NB4 (cell line): ENCODE measurements at regions not wholly inside any gene's neighbourhood (a gene's known extent, or its start where the extent isn't known, plus 50 kb on each side); places are given as distances from the start of the nearest gene placed in this dataset.

Experiments used
- DNase-seq: peaks from one replicate; pipeline ENCODE4 v3.0.0; 2010; ENCODE audit warnings: low read depth
- H3K4me3 ChIP-seq: one replicate; pipeline ENCODE4 v1.5.1; 2011; ENCODE audit warnings: mild to moderate bottlenecking, low read depth, low read length, moderate library complexity
- MYC ChIP-seq: IDR thresholded peaks from 2 replicates; pipeline ENCODE4 v1.6.1; 2011; ENCODE audit warnings: low read depth, low read length
- POLR2A ChIP-seq: IDR thresholded peaks from 2 replicates; pipeline ENCODE4 v1.6.1; 2011; ENCODE audit warnings: mild to moderate bottlenecking; ENCODE audit not compliant: insufficient read length; ENCODE audit errors: extremely low read depth
- TF ChIP-seq, protein P1 (sequence below): IDR thresholded peaks from one replicate; pipeline ENCODE4 v1.5.1; 2012; ENCODE audit warnings: low read depth, low read length
- TF ChIP-seq, protein P2 (sequence below): IDR thresholded peaks from 2 replicates; pipeline ENCODE4 v1.6.1; 2011; ENCODE audit warnings: low read depth, low read length

DNA sequence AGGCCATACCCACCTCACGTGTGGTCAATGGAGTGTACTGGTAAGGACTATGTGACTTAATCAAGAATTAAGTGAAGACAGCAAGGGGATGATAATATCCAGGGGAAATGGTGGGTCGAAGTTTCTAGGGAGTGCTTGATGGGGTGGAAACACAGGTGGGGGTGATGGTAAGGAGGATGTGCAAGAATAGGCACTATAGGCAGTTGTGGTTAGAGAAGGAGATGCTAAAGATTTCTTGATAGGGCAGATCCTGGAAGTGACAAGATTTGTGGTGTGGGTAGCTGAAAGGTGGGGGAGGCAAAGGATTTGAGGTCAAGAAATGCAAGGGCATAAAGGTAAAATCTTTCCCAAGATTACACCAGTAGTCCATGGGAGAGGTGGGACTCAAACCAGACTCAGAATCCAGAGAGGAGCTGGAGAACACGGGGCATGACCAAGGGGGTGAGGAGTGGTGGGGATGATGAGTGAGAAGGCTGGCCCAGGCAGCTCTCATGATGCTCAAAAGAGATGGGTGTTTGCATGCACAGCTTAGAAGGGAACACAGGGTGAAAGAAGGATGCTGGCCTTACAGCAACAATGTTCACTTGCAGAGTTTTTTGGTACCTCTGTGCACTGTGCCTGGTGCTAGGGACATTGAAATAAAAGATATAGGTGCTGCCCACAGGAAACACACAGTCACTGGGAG, 78.4 kb downstream of the CCR1 start:
- no peak for DNase-seq
- TF ChIP-seq POLR2A (no peak), MYC (no peak)
- TF ChIP-seq, protein P1, sequence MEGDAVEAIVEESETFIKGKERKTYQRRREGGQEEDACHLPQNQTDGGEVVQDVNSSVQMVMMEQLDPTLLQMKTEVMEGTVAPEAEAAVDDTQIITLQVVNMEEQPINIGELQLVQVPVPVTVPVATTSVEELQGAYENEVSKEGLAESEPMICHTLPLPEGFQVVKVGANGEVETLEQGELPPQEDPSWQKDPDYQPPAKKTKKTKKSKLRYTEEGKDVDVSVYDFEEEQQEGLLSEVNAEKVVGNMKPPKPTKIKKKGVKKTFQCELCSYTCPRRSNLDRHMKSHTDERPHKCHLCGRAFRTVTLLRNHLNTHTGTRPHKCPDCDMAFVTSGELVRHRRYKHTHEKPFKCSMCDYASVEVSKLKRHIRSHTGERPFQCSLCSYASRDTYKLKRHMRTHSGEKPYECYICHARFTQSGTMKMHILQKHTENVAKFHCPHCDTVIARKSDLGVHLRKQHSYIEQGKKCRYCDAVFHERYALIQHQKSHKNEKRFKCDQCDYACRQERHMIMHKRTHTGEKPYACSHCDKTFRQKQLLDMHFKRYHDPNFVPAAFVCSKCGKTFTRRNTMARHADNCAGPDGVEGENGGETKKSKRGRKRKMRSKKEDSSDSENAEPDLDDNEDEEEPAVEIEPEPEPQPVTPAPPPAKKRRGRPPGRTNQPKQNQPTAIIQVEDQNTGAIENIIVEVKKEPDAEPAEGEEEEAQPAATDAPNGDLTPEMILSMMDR, result no peak
- TF ChIP-seq, protein P2, sequence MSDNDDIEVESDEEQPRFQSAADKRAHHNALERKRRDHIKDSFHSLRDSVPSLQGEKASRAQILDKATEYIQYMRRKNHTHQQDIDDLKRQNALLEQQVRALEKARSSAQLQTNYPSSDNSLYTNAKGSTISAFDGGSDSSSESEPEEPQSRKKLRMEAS, result no peak

DNA sequence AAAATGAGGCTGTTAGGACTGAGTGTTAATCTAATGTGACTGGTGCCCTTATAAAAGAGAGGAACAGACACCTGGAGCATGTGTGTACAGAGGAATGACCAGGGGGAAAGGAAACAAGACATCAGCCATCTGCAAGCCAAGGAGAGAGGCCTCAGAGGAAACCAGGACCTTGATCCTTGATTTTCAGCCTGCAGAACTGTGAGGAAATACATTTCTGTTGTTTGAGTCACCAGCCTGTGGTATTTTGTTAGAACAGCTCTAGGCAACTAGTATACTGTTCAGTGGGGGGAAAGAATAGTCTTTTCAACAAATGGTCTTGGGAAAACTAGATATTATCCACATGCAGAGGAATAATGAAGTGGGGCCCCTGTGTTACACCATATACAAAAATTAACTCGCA, 80.6 kb downstream of the CCR1 start:
- peak; percentile 63 for DNase-seq
- TF ChIP-seq MYC (no peak), POLR2A (no peak)
- TF ChIP-seq, protein P1, result no peak
- TF ChIP-seq, protein P2, result no peak
- H3K4me3 ChIP-seq, result no peak overlapping the region

More for the DNA sequence above, 78.4 kb downstream of the CCR1 start:
- no peak overlapping the region for H3K4me3 ChIP-seq

DNA sequence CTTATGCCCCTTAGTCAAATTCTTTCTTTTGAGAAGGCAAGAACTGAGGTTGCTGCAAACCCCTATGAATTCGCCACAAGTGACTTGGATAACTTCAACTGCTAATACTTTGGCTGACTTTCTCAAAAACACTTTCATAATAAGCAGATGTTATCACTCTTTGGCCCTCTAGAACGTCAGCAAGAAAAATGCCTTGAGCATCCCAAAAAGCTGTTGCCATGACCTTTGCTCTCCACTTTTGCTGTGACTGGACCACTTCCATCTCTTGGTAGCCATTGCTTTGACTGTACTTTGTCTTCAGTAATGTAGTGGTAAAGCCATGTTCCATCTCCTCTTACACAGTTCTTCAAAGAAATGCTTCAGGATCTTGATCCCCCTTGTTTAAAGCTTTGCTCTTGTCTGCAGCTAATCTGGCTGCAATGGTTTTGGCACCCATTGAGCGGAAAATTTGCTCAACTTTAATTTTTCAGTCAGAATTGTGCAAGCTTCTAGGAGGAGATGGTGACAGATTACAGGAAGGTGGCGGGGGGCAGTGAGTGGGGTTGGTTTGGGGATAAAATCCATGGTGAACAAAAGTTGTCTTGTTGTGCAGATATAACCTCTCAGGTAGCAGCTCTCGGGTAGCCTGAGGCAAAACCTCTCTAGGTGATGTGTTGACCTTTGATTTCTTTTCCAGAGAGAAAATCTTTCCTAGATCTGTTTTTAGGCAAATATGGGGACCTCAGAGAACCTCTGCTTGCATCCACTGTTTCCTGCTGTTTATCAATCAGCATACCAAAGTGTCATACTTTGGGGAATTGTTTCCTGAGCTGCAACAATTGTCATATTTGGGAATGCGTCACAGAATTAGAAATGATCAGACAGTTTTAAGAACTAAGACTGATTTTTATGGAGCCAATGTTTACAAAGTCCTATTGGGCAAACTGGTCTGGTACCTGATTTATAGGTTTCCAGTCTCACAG, 83.6 kb downstream of the CCR1 start:
- no peak for DNase-seq
- H3K4me3 ChIP-seq, result no peak overlapping the region
- TF ChIP-seq, protein P2, result no peak

DNA sequence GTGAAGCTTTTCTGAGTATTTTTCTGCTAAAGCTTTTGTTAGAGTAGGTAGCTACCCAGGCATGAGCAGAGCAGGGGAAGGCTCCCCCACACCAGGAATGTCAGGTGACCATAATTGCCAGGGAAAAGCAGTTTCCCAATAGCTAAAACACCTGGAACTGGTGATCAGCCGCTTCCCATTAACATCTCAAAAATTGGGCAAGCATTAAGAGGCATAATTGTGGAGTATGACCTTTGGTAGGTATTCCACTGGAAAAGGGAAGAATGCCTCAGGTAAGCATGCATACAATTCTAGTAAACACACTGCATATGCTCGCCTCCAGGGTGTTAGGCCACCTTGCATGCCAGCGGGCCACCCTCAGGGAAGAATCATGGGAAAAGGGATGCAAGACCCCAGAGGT, 84.5 kb downstream of the CCR1 start:
- H3K4me3 ChIP-seq, result no peak overlapping the region
- no peak for DNase-seq
- TF ChIP-seq POLR2A, result no peak
- TF ChIP-seq, protein P2, result no peak
- TF ChIP-seq MYC, result no peak
- TF ChIP-seq, protein P1, result no peak

DNA sequence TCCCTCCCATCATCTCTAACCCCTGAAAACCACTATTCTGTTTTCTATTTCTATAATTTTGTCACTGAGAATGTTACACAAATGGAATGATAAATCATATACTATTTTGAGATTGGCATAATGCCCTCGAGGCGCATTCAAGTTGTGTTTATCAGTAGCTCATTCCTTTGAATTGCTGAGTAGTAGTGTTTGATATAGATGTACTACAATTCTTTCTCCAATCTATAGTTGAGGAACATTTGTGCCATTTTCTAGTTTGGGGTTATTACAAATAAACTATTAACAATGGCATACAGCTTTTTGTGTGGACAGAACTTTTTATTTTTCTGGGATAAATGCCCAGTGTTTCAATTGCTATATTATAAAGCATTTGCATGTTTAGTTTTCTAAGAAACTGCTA, 86.0 kb downstream of the CCR1 start:
- TF ChIP-seq POLR2A, result no peak
- TF ChIP-seq MYC, result no peak
- TF ChIP-seq, protein P2, result no peak
- TF ChIP-seq, protein P1, result no peak
- DNase-seq, result no peak

DNA sequence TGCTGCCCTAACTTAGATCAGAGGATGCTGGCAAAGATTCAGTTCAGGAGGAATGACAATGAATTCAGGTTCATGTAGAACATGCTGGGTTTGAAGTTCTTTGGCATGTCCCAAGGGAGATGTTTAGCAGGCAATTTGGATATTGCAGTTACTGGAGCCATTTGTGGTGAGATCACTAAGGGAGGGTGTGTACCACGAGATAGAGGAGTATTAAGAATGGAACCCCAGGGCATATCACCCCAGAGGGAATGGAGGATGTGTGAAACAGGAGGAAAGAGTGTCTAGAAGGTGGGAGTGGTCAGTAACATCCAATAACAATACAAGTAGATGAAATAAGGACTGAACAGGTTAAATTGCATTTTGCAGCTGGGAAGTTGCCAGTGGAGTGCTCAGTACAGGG, 87.1 kb downstream of the CCR1 start:
- no peak overlapping the region for H3K4me3 ChIP-seq
- DNase-seq, result no peak
- TF ChIP-seq POLR2A (no peak), MYC (no peak)
- TF ChIP-seq, protein P2, result no peak

More for the DNA sequence above, 86.0 kb downstream of the CCR1 start:
- no peak overlapping the region for H3K4me3 ChIP-seq
